ENCODE measurements at regions not wholly inside any gene's neighbourhood (a gene's known extent, or its start where the extent isn't known, plus 50 kb on each side); places are given as distances from the start of the nearest gene placed in this dataset.

GRCh38 chr4:8796096-8796495, 75.5 kb downstream of the HMX1 start:
- no peak for TF ChIP-seq CTCF (IDR thresholded peaks at IDR 0.05; ENCODE audit: unreplicated experiment)
- Mint-ChIP-seq H3K27me3 (ENCODE audit: low read depth) (peaks cover 23% of the 10 kb centered on the region), H3K9me3 (no peaks in the 10 kb centered on the region), H3K4me1 (no peaks in the 10 kb centered on the region), H3K4me3 (no peak overlapping the region), H3K27ac (no peak overlapping the region), H3K36me3 (no peaks in the 10 kb centered on the region)
- no peak for DNase-seq (ENCODE audit: low spot score in 2 of 2, unreplicated experiment in 2 of 2)

GRCh38 chr4:8795140-8795539, 76.5 kb downstream of the HMX1 start:
- no peaks in the 10 kb centered on the region for H3K4me1 Mint-ChIP-seq
- H3K9me3 Mint-ChIP-seq = no peaks in the 10 kb centered on the region
- H3K36me3 Mint-ChIP-seq = no peaks in the 10 kb centered on the region
- H3K27ac Mint-ChIP-seq = no peak overlapping the region
- no peak for DNase-seq (ENCODE audit: low spot score in 2 of 2, unreplicated experiment in 2 of 2)
- no peak overlapping the region for H3K4me3 Mint-ChIP-seq
- peaks cover 26% of the 10 kb centered on the region for H3K27me3 Mint-ChIP-seq (ENCODE audit: low read depth)
- no peak for TF ChIP-seq CTCF (IDR thresholded peaks at IDR 0.05; ENCODE audit: unreplicated experiment)

GRCh38 chr4:8794491-8794890, 77.1 kb downstream of the HMX1 start:
- DNase-seq (ENCODE audit: low spot score in 2 of 2, unreplicated experiment in 2 of 2) = no peak
- H3K9me3 Mint-ChIP-seq = no peaks in the 10 kb centered on the region
- H3K4me3 Mint-ChIP-seq = no peak overlapping the region
- peaks cover 32% of the 10 kb centered on the region for H3K27me3 Mint-ChIP-seq (ENCODE audit: low read depth)
- H3K36me3 Mint-ChIP-seq = no peaks in the 10 kb centered on the region
- H3K27ac Mint-ChIP-seq = no peak overlapping the region
- TF ChIP-seq CTCF (IDR thresholded peaks at IDR 0.05; ENCODE audit: unreplicated experiment) = no peak
- no peaks in the 10 kb centered on the region for H3K4me1 Mint-ChIP-seq

GRCh38 chr4:8793571-8794160, 78.0 kb downstream of the HMX1 start:
- TF ChIP-seq CTCF (IDR thresholded peaks at IDR 0.05; ENCODE audit: unreplicated experiment) = no peak
- no peak for DNase-seq (ENCODE audit: low spot score in 2 of 2, unreplicated experiment in 2 of 2)
- no peaks in the 10 kb centered on the region for H3K36me3 Mint-ChIP-seq
- peaks cover 35% of the 10 kb centered on the region for H3K27me3 Mint-ChIP-seq (ENCODE audit: low read depth)
- no peak overlapping the region for H3K4me3 Mint-ChIP-seq
- H3K27ac Mint-ChIP-seq = no peak overlapping the region
- no peaks in the 10 kb centered on the region for H3K4me1 Mint-ChIP-seq
- H3K9me3 Mint-ChIP-seq = no peaks in the 10 kb centered on the region

GRCh38 chr4:8792491-8792890, 79.1 kb downstream of the HMX1 start:
- no peak for TF ChIP-seq CTCF (IDR thresholded peaks at IDR 0.05; ENCODE audit: unreplicated experiment)
- peaks cover 45% of the 10 kb centered on the region for H3K27me3 Mint-ChIP-seq (ENCODE audit: low read depth)

GRCh38 chr4:8791609-8792008, 80.0 kb downstream of the HMX1 start:
- Mint-ChIP-seq H3K36me3 (no peaks in the 10 kb centered on the region), H3K27me3 (ENCODE audit: low read depth) (peaks cover 49% of the 10 kb centered on the region), H3K9me3 (no peaks in the 10 kb centered on the region), H3K4me3 (no peak overlapping the region), H3K4me1 (no peaks in the 10 kb centered on the region), H3K27ac (no peak overlapping the region)
- DNase-seq (ENCODE audit: low spot score in 2 of 2, unreplicated experiment in 2 of 2) = no peak
- no peak for TF ChIP-seq CTCF (IDR thresholded peaks at IDR 0.05; ENCODE audit: unreplicated experiment)

More at GRCh38 chr4:8792491-8792890, 79.1 kb downstream of the HMX1 start:
- H3K4me3 Mint-ChIP-seq = no peak overlapping the region
- no peak for DNase-seq (ENCODE audit: low spot score in 2 of 2, unreplicated experiment in 2 of 2)
- no peak overlapping the region for H3K27ac Mint-ChIP-seq
- no peaks in the 10 kb centered on the region for H3K36me3 Mint-ChIP-seq
- no peaks in the 10 kb centered on the region for H3K4me1 Mint-ChIP-seq
- no peaks in the 10 kb centered on the region for H3K9me3 Mint-ChIP-seq
